ENCODE measurements at regions not wholly inside any gene's neighbourhood (a gene's known extent, or its start where the extent isn't known, plus 50 kb on each side); places are given as distances from the start of the nearest gene placed in this dataset.

DNA sequence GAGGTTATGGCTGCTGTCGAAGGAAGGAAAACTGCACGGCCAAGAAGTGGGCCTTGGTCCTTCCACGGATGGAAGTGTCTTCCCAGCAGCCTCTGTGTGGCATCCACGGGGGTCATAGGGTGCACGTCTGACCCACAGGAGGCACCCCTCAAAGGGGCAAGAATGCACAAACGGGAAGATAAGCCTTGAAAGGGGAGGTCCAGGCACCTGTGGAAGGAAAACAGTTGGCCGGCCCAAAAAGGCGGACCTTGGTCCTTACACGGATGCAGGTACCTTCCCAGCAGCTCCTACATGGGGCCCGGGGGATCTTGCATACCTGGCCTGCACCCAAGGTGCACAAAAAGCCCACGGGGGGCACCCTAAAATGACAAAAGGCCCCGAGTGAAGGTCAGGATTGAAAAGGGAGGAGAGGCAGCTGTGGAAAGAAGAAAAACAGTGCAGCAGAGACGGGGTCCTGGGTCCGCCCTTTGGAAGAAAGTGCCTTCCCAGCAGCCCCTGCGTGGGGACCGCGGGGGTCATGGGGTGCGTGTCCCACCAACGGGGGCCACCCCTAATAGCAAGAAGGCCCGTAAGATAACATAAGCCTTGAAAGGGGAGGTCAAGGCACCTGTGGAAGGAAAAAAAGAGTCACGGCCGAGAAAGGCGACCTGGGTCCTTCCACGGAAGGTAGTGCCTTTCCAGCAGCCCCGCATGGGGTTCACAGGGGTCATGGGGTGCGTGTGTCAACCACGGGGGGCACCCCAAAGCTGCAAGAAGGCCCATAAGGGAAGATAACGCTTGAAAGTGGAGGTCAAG lies 276.1 kb downstream of the ALG10 start:
- TF ChIP-seq, protein P1, sequence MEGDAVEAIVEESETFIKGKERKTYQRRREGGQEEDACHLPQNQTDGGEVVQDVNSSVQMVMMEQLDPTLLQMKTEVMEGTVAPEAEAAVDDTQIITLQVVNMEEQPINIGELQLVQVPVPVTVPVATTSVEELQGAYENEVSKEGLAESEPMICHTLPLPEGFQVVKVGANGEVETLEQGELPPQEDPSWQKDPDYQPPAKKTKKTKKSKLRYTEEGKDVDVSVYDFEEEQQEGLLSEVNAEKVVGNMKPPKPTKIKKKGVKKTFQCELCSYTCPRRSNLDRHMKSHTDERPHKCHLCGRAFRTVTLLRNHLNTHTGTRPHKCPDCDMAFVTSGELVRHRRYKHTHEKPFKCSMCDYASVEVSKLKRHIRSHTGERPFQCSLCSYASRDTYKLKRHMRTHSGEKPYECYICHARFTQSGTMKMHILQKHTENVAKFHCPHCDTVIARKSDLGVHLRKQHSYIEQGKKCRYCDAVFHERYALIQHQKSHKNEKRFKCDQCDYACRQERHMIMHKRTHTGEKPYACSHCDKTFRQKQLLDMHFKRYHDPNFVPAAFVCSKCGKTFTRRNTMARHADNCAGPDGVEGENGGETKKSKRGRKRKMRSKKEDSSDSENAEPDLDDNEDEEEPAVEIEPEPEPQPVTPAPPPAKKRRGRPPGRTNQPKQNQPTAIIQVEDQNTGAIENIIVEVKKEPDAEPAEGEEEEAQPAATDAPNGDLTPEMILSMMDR (IDR thresholded peaks at IDR 0.05), result no peak
- no peak for TF ChIP-seq POLR2AphosphoS5 (IDR thresholded peaks at IDR 0.05)
- no peak for TF ChIP-seq POLR2A (IDR thresholded peaks at IDR 0.05)
- no peak for TF ChIP-seq EP300 (IDR thresholded peaks at IDR 0.05)

All from stomach (tissue), 4 donors.